HAP-1 (cell line): ENCODE measurements at regions not wholly inside any gene's neighbourhood (a gene's known extent, or its start where the extent isn't known, plus 50 kb on each side); places are given as distances from the start of the nearest gene placed in this dataset.

Source experiments
- DNase-seq, 2 experiments: peaks; one replicate each; pipeline ENCODE4 v3.0.0-alpha.2; 2016 to 2020; ENCODE audit warnings: low spot score in 2 of 2
- H3K27me3 ChIP-seq: fragments of 250-450 bp; sonication (Bioruptor Pico); 2 replicates; pipeline ENCODE4 v1.5.1; 2020; ENCODE audit warnings: low read depth, mild to moderate bottlenecking, moderate library complexity
- H3K36me3 ChIP-seq: fragments of 250-450 bp; sonication (Bioruptor Pico); replicated peaks from 2 replicates; pipeline ENCODE4 v1.5.1; 2020; ENCODE audit warnings: mild to moderate bottlenecking
- H3K4me1 ChIP-seq: fragments of 250-450 bp; sonication (Bioruptor Pico); 2 replicates; pipeline ENCODE4 v1.5.1; 2020; ENCODE audit warnings: mild to moderate bottlenecking
- H3K4me3 ChIP-seq: fragments of 250-450 bp; sonication (Bioruptor Pico); 2 replicates; pipeline ENCODE4 v1.5.1; 2020; ENCODE audit warnings: mild to moderate bottlenecking, moderate library complexity
- H3K9me3 ChIP-seq: fragments of 250-450 bp; sonication (Bioruptor Pico); 2 replicates; pipeline ENCODE4 v1.5.1; 2020; ENCODE audit warnings: mild to moderate bottlenecking, moderate library complexity
- in situ Hi-C: fragments of 300-500 bp; cut with MboI; formaldehyde crosslinking; loops from 3 replicates; pipeline ENCODE4 v1.14.3; 2020; ENCODE audit warnings: low sequenced_read_pairs, inconsistent platforms, mixed read lengths

DNA sequence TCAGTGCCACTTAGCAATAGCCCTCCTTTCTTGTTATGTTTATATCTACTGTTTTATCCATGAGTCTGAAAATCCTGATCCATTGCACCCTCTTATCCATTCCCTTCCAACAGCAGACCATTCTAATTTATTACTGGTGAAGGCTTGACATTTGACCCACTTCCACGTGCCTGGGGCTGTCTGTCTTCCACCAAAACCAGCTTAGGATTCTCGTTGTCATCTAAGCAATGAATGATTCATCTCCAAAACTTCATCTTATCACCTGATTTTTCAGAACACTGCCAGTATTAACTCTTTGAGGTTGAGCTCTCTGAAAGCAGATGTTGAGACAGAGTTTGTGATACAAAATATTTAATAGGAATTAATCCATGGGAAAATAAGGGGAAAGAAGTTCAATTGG, 277.8 kb upstream of the FBXL7 start:
- Histone ChIP-seq H3K36me3 (no peaks in the 10 kb centered on the region), H3K27me3 (no peaks in the 10 kb centered on the region), H3K9me3 (no peaks in the 10 kb centered on the region), H3K4me1 (no peaks in the 10 kb centered on the region), H3K4me3 (no peak overlapping the region)
- DNase-seq = no peak
- in situ Hi-C loops = no loop called here

- in situ Hi-C loops = no loop called here
- H3K4me3 ChIP-seq = no peak overlapping the region
- H3K36me3 ChIP-seq = no peaks in the 10 kb centered on the region
- H3K9me3 ChIP-seq = no peaks in the 10 kb centered on the region
- H3K4me1 ChIP-seq = no peaks in the 10 kb centered on the region
- no peaks in the 10 kb centered on the region for H3K27me3 ChIP-seq
- DNase-seq = no peak
Measured at GRCh38 chr5:15220642-15221173, 279.3 kb upstream of the FBXL7 start.

DNA sequence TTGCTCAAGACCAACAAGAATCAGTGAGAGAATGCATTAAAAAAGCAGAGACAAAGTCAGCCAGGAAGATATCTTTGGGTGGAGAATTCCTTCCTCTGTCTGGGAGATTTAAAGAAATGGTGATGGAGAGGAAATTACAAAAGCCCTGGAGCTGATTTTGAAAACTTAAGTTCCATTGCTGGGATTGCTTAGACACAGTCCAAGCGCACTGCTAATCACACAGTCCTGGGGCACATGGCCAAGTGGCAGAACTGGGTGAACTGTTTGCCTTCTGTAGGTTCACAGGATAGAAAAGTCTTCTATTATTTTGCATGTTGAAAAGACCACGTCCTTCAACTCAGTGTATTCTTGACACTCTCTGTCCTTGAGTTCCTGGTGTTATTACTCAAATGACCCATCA, 284.9 kb upstream of the FBXL7 start:
- H3K4me1 ChIP-seq = no peaks in the 10 kb centered on the region
- in situ Hi-C loops = no loop called here
- DNase-seq = no peak
- no peak overlapping the region for H3K4me3 ChIP-seq
- H3K36me3 ChIP-seq = no peaks in the 10 kb centered on the region
- H3K9me3 ChIP-seq = no peaks in the 10 kb centered on the region
- H3K27me3 ChIP-seq = no peaks in the 10 kb centered on the region

GRCh38 chr5:15214010-15214409, 286.0 kb upstream of the FBXL7 start:
- Histone ChIP-seq H3K36me3 (no peaks in the 10 kb centered on the region), H3K9me3 (no peaks in the 10 kb centered on the region), H3K4me1 (no peaks in the 10 kb centered on the region), H3K27me3 (no peaks in the 10 kb centered on the region), H3K4me3 (no peak overlapping the region)
- in situ Hi-C loops = no loop called here
- no peak for DNase-seq

DNA sequence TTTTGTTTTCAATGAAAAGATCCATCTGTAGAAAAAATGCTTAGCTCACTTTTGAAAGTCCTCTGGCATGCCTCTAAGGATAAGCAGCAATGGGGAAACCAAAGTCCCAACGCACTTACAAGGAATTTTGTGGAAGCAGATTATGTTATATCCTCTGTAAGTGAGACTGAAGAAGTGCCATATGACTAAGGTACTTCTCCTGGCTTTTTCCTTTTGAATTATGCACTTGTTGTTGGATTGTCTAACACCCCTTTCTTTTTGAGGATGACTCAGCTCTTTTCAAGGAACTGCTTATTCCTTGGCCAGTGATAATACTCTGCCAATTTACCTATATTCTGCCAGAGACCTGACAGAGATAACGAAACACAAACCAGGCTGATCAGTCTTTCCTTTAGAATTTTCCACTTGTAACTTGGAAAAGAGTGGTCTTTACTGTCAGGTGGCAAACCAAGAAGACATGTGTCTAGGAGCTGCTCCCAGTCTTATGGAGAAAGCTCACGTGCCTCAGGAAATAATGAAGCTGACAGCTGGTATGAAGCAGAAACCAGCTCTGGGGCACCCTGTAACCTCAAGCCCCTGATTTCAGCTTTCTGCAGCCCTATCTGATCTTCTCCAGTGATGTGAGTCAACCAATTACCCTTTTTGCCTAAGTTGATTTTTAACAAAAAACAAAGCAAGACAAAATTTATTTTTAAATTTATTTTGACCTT, 290.8 kb upstream of the FBXL7 start:
- H3K9me3 ChIP-seq = no peaks in the 10 kb centered on the region
- no peak for DNase-seq
- no peak overlapping the region for H3K4me3 ChIP-seq
- no peaks in the 10 kb centered on the region for H3K27me3 ChIP-seq
- in situ Hi-C loops = no loop called here
- H3K4me1 ChIP-seq = no peaks in the 10 kb centered on the region
- H3K36me3 ChIP-seq = no peaks in the 10 kb centered on the region

GRCh38 chr5:15206133-15206532, 293.8 kb upstream of the FBXL7 start:
- no peak for DNase-seq
- H3K4me3 ChIP-seq = no peak overlapping the region
- H3K4me1 ChIP-seq = no peaks in the 10 kb centered on the region
- no peaks in the 10 kb centered on the region for H3K27me3 ChIP-seq
- no peaks in the 10 kb centered on the region for H3K9me3 ChIP-seq
- no peaks in the 10 kb centered on the region for H3K36me3 ChIP-seq
- in situ Hi-C loops = no loop called here

GRCh38 chr5:15203376-15203775, 296.6 kb upstream of the FBXL7 start:
- H3K9me3 ChIP-seq = no peaks in the 10 kb centered on the region
- no peaks in the 10 kb centered on the region for H3K27me3 ChIP-seq
- no peak overlapping the region for H3K4me3 ChIP-seq
- no peak for DNase-seq
- no peaks in the 10 kb centered on the region for H3K4me1 ChIP-seq
- no peaks in the 10 kb centered on the region for H3K36me3 ChIP-seq
- in situ Hi-C loops = no loop called here

DNA sequence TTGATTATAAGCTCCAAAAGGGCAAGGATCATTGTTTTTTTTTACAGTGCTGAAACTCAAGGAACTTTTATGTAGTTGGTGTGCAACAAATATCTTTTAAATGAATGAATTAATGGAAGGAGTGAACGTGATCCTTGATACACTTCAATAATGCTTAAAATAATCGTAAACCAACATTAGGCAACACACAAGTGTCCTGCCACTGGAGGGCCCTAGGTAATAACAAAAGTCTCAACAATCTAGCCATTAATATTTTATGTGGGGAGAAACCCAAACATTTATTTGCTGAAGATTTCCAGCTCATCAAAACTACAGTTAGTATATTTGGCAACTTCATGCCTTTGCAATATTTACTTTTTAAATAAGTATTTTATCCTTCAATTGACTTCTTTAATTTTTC, 309.0 kb upstream of the FBXL7 start:
- no peaks in the 10 kb centered on the region for H3K36me3 ChIP-seq
- in situ Hi-C loops = no loop called here

DNA sequence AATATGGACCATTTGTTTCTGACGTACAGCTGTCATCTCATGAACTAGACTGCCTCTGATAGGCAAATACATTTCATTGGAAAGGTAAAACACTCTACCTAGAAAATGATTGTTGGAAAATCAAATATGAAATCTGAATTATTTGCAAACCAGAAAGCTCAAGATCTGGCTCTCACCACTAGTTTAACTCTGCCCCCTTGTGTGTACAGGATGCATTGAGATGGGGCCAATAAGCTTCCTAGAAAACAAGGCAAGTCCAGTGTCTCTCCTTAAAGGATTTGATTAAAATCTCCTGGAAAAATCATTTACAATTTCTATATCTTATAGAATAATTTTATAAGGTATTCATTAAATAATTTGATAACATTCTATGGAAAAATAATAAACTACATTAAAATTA, 311.9 kb upstream of the ANKH start:
- DNase-seq = no peak
- H3K9me3 ChIP-seq = no peaks in the 10 kb centered on the region
- no peaks in the 10 kb centered on the region for H3K36me3 ChIP-seq
- H3K4me1 ChIP-seq = no peaks in the 10 kb centered on the region
- no peaks in the 10 kb centered on the region; the same call in 1 of the 2 replicates for H3K27me3 ChIP-seq
- in situ Hi-C loops = no loop called here
- no peak overlapping the region for H3K4me3 ChIP-seq

More for the DNA sequence above, 309.0 kb upstream of the FBXL7 start:
- H3K9me3 ChIP-seq = no peaks in the 10 kb centered on the region
- no peaks in the 10 kb centered on the region for H3K27me3 ChIP-seq
- DNase-seq = no peak
- no peak overlapping the region for H3K4me3 ChIP-seq
- no peaks in the 10 kb centered on the region for H3K4me1 ChIP-seq

DNA sequence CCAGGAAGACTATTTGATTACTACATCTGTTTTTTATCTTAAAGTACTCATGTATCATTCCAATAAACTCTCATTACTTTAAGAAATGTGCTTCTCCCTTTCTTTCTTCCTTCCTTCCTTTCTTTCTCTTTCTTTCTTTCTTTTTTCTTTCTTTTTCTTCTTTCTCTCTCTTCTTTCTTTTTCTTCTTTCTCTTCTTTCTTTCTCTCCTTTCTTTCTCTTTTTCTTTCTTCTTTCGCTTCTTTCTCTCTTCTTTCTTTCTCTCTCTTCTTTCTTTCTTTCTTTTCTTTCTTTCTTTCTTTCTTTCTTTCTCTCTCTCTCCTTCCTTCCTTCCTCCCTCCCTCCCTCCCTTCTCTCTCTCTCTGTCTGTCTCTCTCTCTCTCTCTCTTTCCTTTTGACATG, 298.6 kb upstream of the ANKH start:
- Histone ChIP-seq H3K27me3 (no peaks in the 10 kb centered on the region), H3K36me3 (no peaks in the 10 kb centered on the region), H3K4me1 (no peaks in the 10 kb centered on the region), H3K9me3 (no peaks in the 10 kb centered on the region), H3K4me3 (no peak overlapping the region)
- in situ Hi-C loops = no loop called here
- no peak for DNase-seq

DNA sequence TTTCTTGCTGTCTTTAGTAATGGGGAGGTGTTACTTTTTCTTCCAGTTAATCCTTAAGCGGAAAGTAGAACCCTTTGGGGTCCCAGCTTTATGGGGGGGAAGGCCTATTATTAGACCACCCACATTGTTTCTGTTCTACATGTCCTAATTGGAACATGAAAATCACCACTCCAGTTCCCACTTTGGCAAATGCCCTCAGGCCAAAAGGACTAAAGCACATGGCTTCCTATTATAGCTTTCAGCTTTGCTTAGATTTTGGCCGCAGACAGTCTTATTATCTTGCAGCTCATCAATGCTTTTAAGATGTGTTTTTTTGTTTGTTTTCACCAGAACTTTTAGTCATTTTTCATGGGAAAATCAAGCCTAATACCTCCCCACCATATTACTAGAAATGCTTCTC, 296.8 kb upstream of the ANKH start:
- Histone ChIP-seq H3K36me3 (no peaks in the 10 kb centered on the region), H3K4me1 (no peaks in the 10 kb centered on the region), H3K27me3 (no peaks in the 10 kb centered on the region), H3K9me3 (no peaks in the 10 kb centered on the region), H3K4me3 (no peak overlapping the region)
- DNase-seq = no peak
- in situ Hi-C loops = no loop called here

DNA sequence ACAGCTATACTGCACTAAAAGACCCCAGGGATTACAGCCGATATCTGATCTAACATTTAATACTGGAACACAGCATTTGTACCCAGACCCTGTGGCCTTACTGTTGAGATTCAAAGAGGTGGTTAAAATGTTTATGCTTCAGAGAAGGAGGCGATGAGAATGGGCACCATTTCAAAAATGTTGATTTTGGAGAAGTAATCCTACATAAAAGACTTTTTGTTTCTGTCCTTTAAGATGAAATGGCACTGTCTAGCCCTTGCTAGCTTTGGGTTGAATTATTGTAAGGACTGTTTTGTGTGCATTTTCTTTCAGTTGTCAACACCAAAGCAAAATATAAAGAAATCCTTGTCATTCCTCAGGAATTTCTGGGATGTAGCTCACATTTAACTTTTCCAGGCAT, 288.5 kb upstream of the ANKH start:
- no peak for DNase-seq
- Histone ChIP-seq H3K4me3 (no peak overlapping the region), H3K9me3 (no peaks in the 10 kb centered on the region), H3K27me3 (no peaks in the 10 kb centered on the region), H3K4me1 (no peaks in the 10 kb centered on the region), H3K36me3 (no peaks in the 10 kb centered on the region)
- in situ Hi-C loops = no loop called here

DNA sequence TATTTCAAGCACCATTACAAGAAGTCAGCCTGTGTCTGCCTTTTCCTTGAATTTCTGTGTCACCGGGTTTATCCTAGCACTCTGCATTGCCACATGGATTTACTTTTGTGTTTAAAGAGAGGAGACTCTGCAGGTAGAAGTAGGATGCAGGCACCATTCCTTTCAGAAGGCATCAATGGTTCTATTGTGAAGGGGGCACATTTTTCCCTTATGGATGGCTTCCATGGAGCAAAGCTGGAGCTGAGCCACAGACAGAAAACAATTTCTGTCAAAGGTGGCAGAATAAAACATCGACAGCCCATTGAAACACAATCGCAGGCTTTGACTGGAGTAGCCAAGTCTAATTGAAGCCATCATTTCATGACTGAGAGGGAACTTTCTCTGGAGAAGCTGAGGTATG, 288.0 kb upstream of the ANKH start:
- in situ Hi-C loops = no loop called here

GRCh38 chr5:15142458-15142857, 270.9 kb upstream of the ANKH start:
- H3K36me3 ChIP-seq = no peaks in the 10 kb centered on the region
- H3K9me3 ChIP-seq = no peaks in the 10 kb centered on the region
- no peaks in the 10 kb centered on the region for H3K27me3 ChIP-seq
- no peaks in the 10 kb centered on the region for H3K4me1 ChIP-seq
- no peak overlapping the region for H3K4me3 ChIP-seq
- in situ Hi-C loops = no loop called here
- no peak for DNase-seq

More for the DNA sequence above, 288.0 kb upstream of the ANKH start:
- no peaks in the 10 kb centered on the region for H3K36me3 ChIP-seq
- H3K4me1 ChIP-seq = no peaks in the 10 kb centered on the region
- no peak overlapping the region for H3K4me3 ChIP-seq
- no peaks in the 10 kb centered on the region for H3K9me3 ChIP-seq
- no peak for DNase-seq
- H3K27me3 ChIP-seq = no peaks in the 10 kb centered on the region

GRCh38 chr5:15137414-15137813, 265.8 kb upstream of the ANKH start:
- Histone ChIP-seq H3K9me3 (no peaks in the 10 kb centered on the region), H3K36me3 (no peaks in the 10 kb centered on the region), H3K27me3 (no peaks in the 10 kb centered on the region), H3K4me3 (no peak overlapping the region), H3K4me1 (no peaks in the 10 kb centered on the region)
- DNase-seq = no peak
- in situ Hi-C loops = no loop called here
